ENCODE measurements at regions not wholly inside any gene's neighbourhood (a gene's known extent, or its start where the extent isn't known, plus 50 kb on each side); places are given as distances from the start of the nearest gene placed in this dataset.

DNA sequence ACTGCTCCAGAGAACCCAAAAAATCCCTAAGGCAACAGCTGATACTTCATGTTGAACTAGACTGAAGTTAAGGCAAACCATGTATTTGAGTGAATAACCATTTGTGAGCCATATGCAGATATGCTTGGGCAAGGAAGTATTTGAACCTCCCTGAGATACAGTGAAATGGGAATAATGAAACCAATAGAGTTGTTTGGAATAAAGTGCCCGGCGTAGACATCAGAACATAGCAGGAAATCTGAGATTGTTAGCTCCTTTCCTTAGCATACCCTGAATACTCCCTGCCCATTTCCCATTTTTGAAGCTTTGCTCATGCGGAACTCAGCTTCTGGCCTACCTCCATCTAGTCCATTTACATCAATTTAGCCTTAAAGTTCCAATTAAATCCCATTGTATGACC is 611.9 kb downstream of the EFNA5 start:
- DNase-seq, result no peak
- Histone ChIP-seq H3K27me3 (no peaks in the 10 kb centered on the region), H3K4me1 (peaks cover 0 to 3% (median 0%) of the 10 kb centered on the region in 4 donors), H3K4me3 (no peak overlapping the region), H3K36me3 (no peaks in the 10 kb centered on the region), H3K9me3 (no peaks in the 10 kb centered on the region), H3K27ac (no peak overlapping the region)
- TF ChIP-seq POLR2A (IDR thresholded peaks at IDR 0.05), result no peak
- TF ChIP-seq, protein P1, sequence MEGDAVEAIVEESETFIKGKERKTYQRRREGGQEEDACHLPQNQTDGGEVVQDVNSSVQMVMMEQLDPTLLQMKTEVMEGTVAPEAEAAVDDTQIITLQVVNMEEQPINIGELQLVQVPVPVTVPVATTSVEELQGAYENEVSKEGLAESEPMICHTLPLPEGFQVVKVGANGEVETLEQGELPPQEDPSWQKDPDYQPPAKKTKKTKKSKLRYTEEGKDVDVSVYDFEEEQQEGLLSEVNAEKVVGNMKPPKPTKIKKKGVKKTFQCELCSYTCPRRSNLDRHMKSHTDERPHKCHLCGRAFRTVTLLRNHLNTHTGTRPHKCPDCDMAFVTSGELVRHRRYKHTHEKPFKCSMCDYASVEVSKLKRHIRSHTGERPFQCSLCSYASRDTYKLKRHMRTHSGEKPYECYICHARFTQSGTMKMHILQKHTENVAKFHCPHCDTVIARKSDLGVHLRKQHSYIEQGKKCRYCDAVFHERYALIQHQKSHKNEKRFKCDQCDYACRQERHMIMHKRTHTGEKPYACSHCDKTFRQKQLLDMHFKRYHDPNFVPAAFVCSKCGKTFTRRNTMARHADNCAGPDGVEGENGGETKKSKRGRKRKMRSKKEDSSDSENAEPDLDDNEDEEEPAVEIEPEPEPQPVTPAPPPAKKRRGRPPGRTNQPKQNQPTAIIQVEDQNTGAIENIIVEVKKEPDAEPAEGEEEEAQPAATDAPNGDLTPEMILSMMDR (IDR thresholded peaks at IDR 0.05), result no peak
- ATAC-seq, result no peak
- intact Hi-C loops (cut with DNase I), result no loop called here
- WGBS (ENCODE audit: insufficient coverage, low coverage, low lambda C conversion rate, missing lambda C conversion rate), result 80% methylated on average over 2 of the region's 3 CpGs

DNA sequence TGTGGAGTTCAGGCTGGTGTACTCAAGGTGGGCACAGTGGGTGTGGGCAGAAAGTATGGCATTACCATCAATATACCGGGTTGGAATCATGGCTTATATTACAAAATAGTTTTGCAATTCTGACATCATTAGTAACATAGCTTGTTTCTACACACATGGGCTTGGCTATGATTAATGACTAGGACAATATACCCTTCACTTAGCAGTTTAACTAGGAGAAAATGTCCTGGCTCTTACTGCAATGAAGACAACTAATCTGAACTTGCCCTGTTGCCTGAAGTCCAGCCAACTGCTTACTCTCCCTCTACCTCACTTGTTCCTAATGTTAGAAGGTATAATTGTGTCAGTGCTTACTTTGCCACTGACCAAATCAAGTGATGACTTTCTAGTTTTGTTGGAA is 612.5 kb downstream of the EFNA5 start:
- Histone ChIP-seq H3K27me3 (no peaks in the 10 kb centered on the region), H3K27ac (no peak overlapping the region), H3K4me1 (peaks cover 0 to 3% (median 0%) of the 10 kb centered on the region in 4 donors), H3K4me3 (no peak overlapping the region), H3K9me3 (no peaks in the 10 kb centered on the region), H3K36me3 (no peaks in the 10 kb centered on the region)
- intact Hi-C loops (cut with DNase I), result no loop called here
- ATAC-seq (no peak), DNase-seq (no peak)
- TF ChIP-seq POLR2A (IDR thresholded peaks at IDR 0.05), result no peak
- TF ChIP-seq, protein P1 (IDR thresholded peaks at IDR 0.05), result no peak
- 100% methylated on average over 1 of the region's 1 CpG for WGBS (ENCODE audit: insufficient coverage, low coverage, low lambda C conversion rate, missing lambda C conversion rate)

DNA sequence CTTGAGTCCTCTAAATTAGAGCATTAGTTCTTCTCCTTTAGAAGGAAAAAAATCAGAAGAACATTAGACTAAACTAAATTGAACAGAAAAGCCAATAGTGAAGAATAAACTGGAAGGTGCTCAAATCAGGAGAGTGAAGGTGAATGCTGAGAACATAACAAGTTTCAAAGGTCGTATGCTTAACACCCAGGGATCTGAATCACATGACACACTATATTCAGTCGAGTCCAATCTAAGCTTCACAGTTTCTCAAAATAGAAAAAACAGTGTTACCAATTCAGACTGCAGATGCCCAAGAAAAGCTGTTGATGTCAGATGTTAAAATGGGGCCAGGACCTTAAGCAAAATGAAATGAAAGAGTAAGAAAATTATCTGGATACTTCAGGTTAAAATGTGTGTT is 614.5 kb downstream of the EFNA5 start:
- no peaks in the 10 kb centered on the region for H3K9me3 ChIP-seq
- intact Hi-C loops (cut with DNase I), result no loop called here

DNA sequence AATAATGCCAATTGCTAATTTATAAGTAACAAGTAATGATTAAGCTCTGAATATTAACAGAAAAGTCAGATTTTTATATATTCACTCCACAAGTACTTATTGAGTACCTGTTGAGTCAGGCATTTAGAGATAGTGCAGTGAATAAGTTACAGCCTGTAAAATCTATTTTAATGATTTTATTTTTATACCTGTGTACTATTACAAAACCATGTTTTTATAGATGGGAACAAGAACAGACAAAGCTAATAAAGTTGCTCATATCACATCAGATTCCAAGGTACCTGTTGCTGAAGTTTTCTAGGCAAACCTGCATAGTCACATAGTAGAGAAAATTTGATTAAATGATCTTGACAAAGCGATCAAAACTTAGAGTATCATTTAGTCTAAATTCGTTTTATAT is 623.7 kb downstream of the EFNA5 start:
- Histone ChIP-seq H3K4me3 (no peak overlapping the region), H3K27ac (no peak overlapping the region), H3K4me1 (no peaks in the 10 kb centered on the region), H3K36me3 (no peaks in the 10 kb centered on the region), H3K9me3 (no peaks in the 10 kb centered on the region), H3K27me3 (no peaks in the 10 kb centered on the region)
- no peak for DNase-seq
- intact Hi-C loops (cut with DNase I), result no loop called here
- TF ChIP-seq, protein P1 (IDR thresholded peaks at IDR 0.05), result no peak
- TF ChIP-seq POLR2A (IDR thresholded peaks at IDR 0.05), result no peak
- 31% methylated on average over 2 of the region's 2 CpGs for WGBS (ENCODE audit: insufficient coverage, low coverage, low lambda C conversion rate, missing lambda C conversion rate)
- ATAC-seq, result no peak

More for the DNA sequence above, 614.5 kb downstream of the EFNA5 start:
- Histone ChIP-seq H3K4me1 (peaks cover 0 to 3% (median 0%) of the 10 kb centered on the region in 4 donors), H3K27ac (no peak overlapping the region), H3K4me3 (no peak overlapping the region), H3K36me3 (no peaks in the 10 kb centered on the region), H3K27me3 (no peaks in the 10 kb centered on the region)
- ATAC-seq, result peak in 2 of 4 donors; percentile 58 to 68
- 13% methylated on average over 2 of the region's 2 CpGs for WGBS (ENCODE audit: insufficient coverage, low coverage, low lambda C conversion rate, missing lambda C conversion rate)
- DNase-seq, result no peak
- no peak for TF ChIP-seq POLR2A (IDR thresholded peaks at IDR 0.05)
- TF ChIP-seq, protein P1 (IDR thresholded peaks at IDR 0.05), result no peak

DNA sequence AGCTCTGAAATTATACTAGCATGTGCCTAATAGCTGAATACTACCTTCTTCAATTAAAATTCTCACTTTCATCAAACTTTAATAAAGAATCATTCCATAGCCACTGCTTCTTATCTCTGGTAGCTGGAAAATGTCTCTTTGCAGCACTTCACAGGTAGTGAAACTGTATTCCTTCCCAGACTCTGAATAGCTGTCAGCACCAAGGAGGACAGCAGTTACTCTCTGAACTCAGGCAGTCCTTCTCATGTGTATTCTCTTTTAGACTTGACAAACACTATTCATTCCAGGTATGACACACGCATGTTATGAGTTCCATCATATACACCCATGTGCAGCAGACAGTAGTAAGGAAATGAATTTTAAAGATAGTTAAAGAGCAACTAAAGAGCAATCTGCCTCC is 627.1 kb downstream of the EFNA5 start:
- Histone ChIP-seq H3K27me3 (no peaks in the 10 kb centered on the region), H3K27ac (no peak overlapping the region), H3K36me3 (no peaks in the 10 kb centered on the region), H3K4me1 (no peaks in the 10 kb centered on the region), H3K4me3 (no peak overlapping the region), H3K9me3 (no peaks in the 10 kb centered on the region)
- no peak for ATAC-seq
- TF ChIP-seq POLR2A (IDR thresholded peaks at IDR 0.05), result no peak
- TF ChIP-seq, protein P1 (IDR thresholded peaks at IDR 0.05), result no peak
- no peak for DNase-seq
- 75% methylated on average over 1 of the region's 1 CpG for WGBS (ENCODE audit: insufficient coverage, low coverage, low lambda C conversion rate, missing lambda C conversion rate)
- intact Hi-C loops (cut with DNase I), result no loop called here

Measured in right lobe of liver (tissue), 6 donors.